HepG2 (cell line): ENCODE measurements at regions not wholly inside any gene's neighbourhood (a gene's known extent, or its start where the extent isn't known, plus 50 kb on each side); places are given as distances from the start of the nearest gene placed in this dataset.

Experiments
- ATAC-seq: fragments of 200-7000 bp; cut with Tn5 transposase; 3 replicates; pipeline ENCODE4 v1.9.1; 2020; ENCODE audit warnings: mild to moderate bottlenecking, moderate library complexity
- BruUV-seq: library from RNA; stranded (reverse); fragments of 400-500 nt; replicated peaks from 2 replicates; lab custom pipeline; 2021; lab: Mats Ljungman, UMichigan
- CTCF ChIA-PET: fragments of 300-600 bp; formaldehyde crosslinking; extraction: SDS; loops from one replicate; lab custom pipeline; 2021; ENCODE audit warnings: low total read pairs, inconsistent platforms, low intra/inter-chr PET ratio; lab: Yijun Ruan, JAX
- POLR2A ChIA-PET: fragments of 350-600 bp; sonication (Branson Sonifier 250); formaldehyde crosslinking; loops from one replicate; lab custom pipeline; 2020; ENCODE audit warnings: antibody characterized with exemption, inconsistent platforms; lab: Yijun Ruan, JAX
- DNase-seq: peaks from one replicate; pipeline ENCODE4 v3.0.0-alpha.2; 2015; ENCODE audit warnings: low spot score
- FAIRE-seq: peaks from 3 replicates; lab custom pipeline; 2011; peaks lifted over from hg19 to GRCh38; lab: Jason Lieb, UNC
- H2AFZ ChIP-seq: one replicate; pipeline ENCODE4 v1.6.1; 2011; ENCODE audit warnings: low read length, inconsistent platforms
- H3K27ac ChIP-seq: fragments of 300-600 bp; 3 replicates; pipeline ENCODE4 v1.8.0; 2011; ENCODE audit warnings: mixed run types, mild to moderate bottlenecking, mixed read lengths, low read length, inconsistent platforms; ENCODE audit not compliant: insufficient read depth; ENCODE audit errors: extremely low read length
- H3K27me3 ChIP-seq, 2 experiments: fragments of 200-600 bp in 1 of 2; 2 replicates in 1 of 2; 3 replicates in 1 of 2; pipeline versions ENCODE4 v1.6.0 to v1.8.0; 2011; ENCODE audit warnings: low read length in 2 of 2, mild to moderate bottlenecking in 2 of 2, moderate library complexity in 2 of 2, inconsistent platforms in 1 of 2; ENCODE audit not compliant: insufficient read depth in 2 of 2, control insufficient read depth in 1 of 2
- H3K36me3 ChIP-seq, 2 experiments: fragments of 200-600 bp in 1 of 2; replicated peaks in 1 of 2; 2 replicates in 1 of 2; 3 replicates in 1 of 2; pipeline versions ENCODE4 v1.5.1 to v1.8.0; 2011; ENCODE audit warnings: low read length in 2 of 2, inconsistent platforms in 1 of 2; ENCODE audit not compliant: insufficient read depth in 2 of 2, control insufficient read depth in 1 of 2
- H3K4me1 ChIP-seq: 2 replicates; pipeline ENCODE4 v1.5.1; 2012; ENCODE audit warnings: low read length, inconsistent platforms; ENCODE audit not compliant: insufficient read depth
- H3K4me2 ChIP-seq: 2 replicates; pipeline ENCODE4 v1.6.0; 2011; ENCODE audit warnings: low read depth, low read length, inconsistent platforms
- H3K4me3 ChIP-seq, 3 experiments: fragments of 200-600 bp in 1 of 3; sonication (generic), shearing (Covaris generic) in 1 of 3; replicated peaks in 1 of 3; 2 replicates each; pipeline ENCODE4 v1.5.1; 2011 to 2016; ENCODE audit warnings: low read length in 3 of 3, inconsistent platforms in 2 of 3, low read depth in 2 of 3, mild to moderate bottlenecking in 2 of 3, control low read depth in 1 of 3, mixed read lengths in 1 of 3; ENCODE audit not compliant: insufficient read depth in 1 of 3
- H3K79me2 ChIP-seq: one replicate; pipeline ENCODE4 v1.6.1; 2011; ENCODE audit warnings: low read length, inconsistent platforms; ENCODE audit not compliant: insufficient read depth
- H3K9ac ChIP-seq: 2 replicates; pipeline ENCODE4 v1.6.0; 2011; ENCODE audit warnings: mild to moderate bottlenecking, low read depth, low read length, inconsistent platforms; ENCODE audit not compliant: insufficient read depth
- H3K9me3 ChIP-seq: 2 replicates; pipeline ENCODE4 v1.5.1; 2012; ENCODE audit warnings: mild to moderate bottlenecking, low read length
- H4K20me1 ChIP-seq: 2 replicates; pipeline ENCODE4 v1.6.0; 2011; ENCODE audit warnings: inconsistent platforms, mild to moderate bottlenecking, low read length, moderate library complexity; ENCODE audit not compliant: insufficient read depth
- GLI4 ChIP-seq: sonication (generic); formaldehyde crosslinking; IDR thresholded peaks from 2 replicates; pipeline ENCODE4 v1.5.1; 2020; ENCODE audit warnings: missing genetic modification reagents, mild to moderate bottlenecking, moderate library complexity, borderline replicate concordance
- HMGXB3 ChIP-seq: sonication (generic); formaldehyde crosslinking; IDR thresholded peaks from 2 replicates; pipeline ENCODE4 v1.4.0; 2020; ENCODE audit warnings: missing genetic modification reagents, borderline replicate concordance
- MNT ChIP-seq: fragments of 450-650 bp; IDR thresholded peaks from 2 replicates; pipeline ENCODE4 v1.6.1; 2016
- MTF2 ChIP-seq: sonication (generic); formaldehyde crosslinking; IDR thresholded peaks from 2 replicates; pipeline ENCODE4 v1.5.0; 2020; ENCODE audit warnings: missing genetic modification reagents, borderline replicate concordance
- ZZZ3 ChIP-seq: sonication (generic); formaldehyde crosslinking; IDR thresholded peaks from 2 replicates; pipeline ENCODE4 v1.4.0; 2020; ENCODE audit warnings: missing genetic modification reagents, mild to moderate bottlenecking, borderline replicate concordance
- WGBS: methylation state at CpG from one replicate; pipeline ENCODE4 v1.1.6; 2017; ENCODE audit warnings: low lambda C conversion rate; 5-methylcytosine and 5-hydroxymethylcytosine counted together
- in situ Hi-C: cut with HindIII; loops from 2 replicates; pipeline ENCODE4 v1.10.0; 2017; ENCODE audit warnings: low pct_unique_long_range_greater_than_20kb; ENCODE audit not compliant: extremely low pct_ligation_motif_present
- intact Hi-C: fragments of 100-400 bp; cut with micrococcal nuclease; formaldehyde crosslinking; loops from one replicate; pipeline ENCODE4 v1.10.0; 2022; ENCODE audit not compliant: unreplicated experiment

- FAIRE-seq, result no peak
- TF ChIP-seq GLI4 (CRISPR knock-in tag) (no peak), MTF2 (CRISPR knock-in tag) (no peak), HMGXB3 (CRISPR knock-in tag) (no peak), MNT (no peak), ZZZ3 (CRISPR knock-in tag) (no peak)
- TF ChIP-seq, all 625 proteins: peak for 0
- in situ Hi-C loops (no loop called here), intact Hi-C loops (no loop called here)
- Histone ChIP-seq H2AFZ (no peak overlapping the region), H3K4me3 (no peak overlapping the region), H3K4me1 (no peaks in the 10 kb centered on the region), H3K9me3 (no peaks in the 10 kb centered on the region), H3K79me2 (no peaks in the 10 kb centered on the region), H3K27ac (no peak overlapping the region), H4K20me1 (no peaks in the 10 kb centered on the region; the same call in 1 of the 2 replicates), H3K27me3 (peaks cover 15 to 62% of the 10 kb centered on the region in 2 experiments; a peak in 4 of 5 replicates), H3K4me2 (no peak overlapping the region), H3K36me3 (no peaks in the 10 kb centered on the region), H3K9ac (no peak overlapping the region)
- POLR2A ChIA-PET, result no interaction called here
- DNase-seq (no peak), ATAC-seq (peak; percentile 35; the same call in 2 of the 3 replicates)
- CTCF ChIA-PET, result no interaction called here
- no TSS peak for BruUV-seq
- WGBS, result 22% methylated on average over 17 of the region's 23 CpGs
Observed at GRCh38 chr6:170212051-170212756, 78.7 kb downstream of the DLL1 start.
